ENCODE measurements at regions not wholly inside any gene's neighbourhood (a gene's known extent, or its start where the extent isn't known, plus 50 kb on each side); places are given as distances from the start of the nearest gene placed in this dataset.
"Not testable (repeated sequence)": the region's sequence is repeated elsewhere in the genome, so short reads cannot be mapped to it uniquely, and the experiment has no call there.

GRCh38 chr21:6139331-6139730 is 4382.1 kb upstream of the TPTE start:
- not testable (repeated sequence) for TF ChIP-seq CTCF, POLR2A (IDR thresholded peaks at IDR 0.05)

Data from lower leg skin (tissue), 3 donors.